SK-N-SH (cell line): ENCODE measurements at regions not wholly inside any gene's neighbourhood (a gene's known extent, or its start where the extent isn't known, plus 50 kb on each side); places are given as distances from the start of the nearest gene placed in this dataset.
A peak's percentile ranks its signal among the peaks of the same experiment; 100 is the strongest.

ENCODE experiments used
- CTCF ChIA-PET: fragments of 300-600, 350-600 bp; formaldehyde crosslinking; extraction: SDS; loops from one replicate; lab custom pipeline; 2021; lab: Yijun Ruan, JAX
- POLR2A ChIA-PET: fragments of 350-600 bp; sonication (Branson Sonifier 250); formaldehyde crosslinking; extraction: SDS; loops from one replicate; lab custom pipeline; 2020; ENCODE audit warnings: antibody characterized with exemption, inconsistent platforms; lab: Yijun Ruan, JAX
- DNase-seq: peaks from one replicate; pipeline ENCODE4 v3.0.0; 2012
- H2AFZ ChIP-seq: fragments of 200-600 bp; sonication (generic); 2 replicates; pipeline ENCODE4 v1.8.1; 2016; ENCODE audit warnings: antibody characterized with exemption, mild to moderate bottlenecking, low read depth
- H3F3A ChIP-seq: fragments of 200-600 bp; sonication (generic); replicated peaks from 2 replicates; pipeline ENCODE3; 2016; ENCODE audit warnings: antibody characterized with exemption, mild to moderate bottlenecking; ENCODE audit not compliant: insufficient read depth
- H3K27ac ChIP-seq, 2 experiments: fragments of 200-500 bp in 1 of 2; fragments of 200-600 bp in 1 of 2; sonication (Bioruptor generic) in 1 of 2; sonication (generic), shearing (Covaris generic) in 1 of 2; 2 replicates each; pipeline versions ENCODE4 v1.5.1 to v1.6.1; 2014 to 2016; ENCODE audit warnings: low read depth in 2 of 2, inconsistent platforms in 1 of 2, low read length in 1 of 2, mild to moderate bottlenecking in 1 of 2, mixed read lengths in 1 of 2
- H3K27me3 ChIP-seq: fragments of 200-600 bp; sonication (generic), shearing (Covaris generic); 2 replicates; pipeline ENCODE4 v1.6.1; 2016; ENCODE audit warnings: mixed run types; ENCODE audit not compliant: insufficient read depth
- H3K36me3 ChIP-seq, 2 experiments: fragments of 200-500 bp in 1 of 2; fragments of 200-600 bp in 1 of 2; sonication (Bioruptor generic) in 1 of 2; sonication (generic) in 1 of 2; replicated peaks in 1 of 2; 2 replicates each; pipeline versions ENCODE3 to v1.5.1; 2014 to 2016; ENCODE audit warnings: low read length in 1 of 2, mild to moderate bottlenecking in 1 of 2; ENCODE audit not compliant: insufficient read depth in 2 of 2, control insufficient read depth in 1 of 2
- H3K4me1 ChIP-seq, 2 experiments: fragments of 200-500 bp in 1 of 2; fragments of 200-600 bp in 1 of 2; sonication (Bioruptor generic) in 1 of 2; sonication (generic), shearing (Covaris generic) in 1 of 2; 2 replicates each; pipeline versions ENCODE4 v1.5.1 to v1.6.1; 2014 to 2016; ENCODE audit warnings: low read depth in 1 of 2, low read length in 1 of 2, mixed run types in 1 of 2; ENCODE audit not compliant: insufficient read depth in 2 of 2, control insufficient read depth in 1 of 2
- H3K4me2 ChIP-seq: fragments of 200-600 bp; sonication (generic), shearing (Covaris generic); 2 replicates; pipeline ENCODE4 v1.6.1; 2017; ENCODE audit warnings: mixed run types
- H3K4me3 ChIP-seq, 2 experiments: fragments of 200-500 bp in 1 of 2; fragments of 200-600 bp in 1 of 2; sonication (Bioruptor generic) in 1 of 2; sonication (generic), shearing (Covaris generic) in 1 of 2; 2 replicates each; pipeline versions ENCODE4 v1.5.1 to v1.8.1; 2014 to 2016; ENCODE audit warnings: low read depth in 2 of 2, inconsistent platforms in 1 of 2, low read length in 1 of 2, mild to moderate bottlenecking in 1 of 2, mixed read lengths in 1 of 2, moderate library complexity in 1 of 2
- H3K79me2 ChIP-seq: fragments of 200-600 bp; sonication (generic); 2 replicates; pipeline ENCODE4 v1.8.1; 2017; ENCODE audit warnings: mild to moderate bottlenecking; ENCODE audit not compliant: insufficient read depth
- H3K9ac ChIP-seq: fragments of 200-600 bp; sonication (generic); 2 replicates; pipeline ENCODE4 v1.6.1; 2017; ENCODE audit warnings: mixed run types
- H3K9me2 ChIP-seq: fragments of 200-600 bp; sonication (generic); 2 replicates; pipeline ENCODE4 v1.6.1; 2017; ENCODE audit warnings: mixed run types
- H3K9me3 ChIP-seq: fragments of 200-600 bp; sonication (generic); 2 replicates; pipeline ENCODE4 v1.6.1; 2017; ENCODE audit warnings: mixed run types, mild to moderate bottlenecking, moderate library complexity
- H4K20me1 ChIP-seq: fragments of 200-600 bp; sonication (generic); 2 replicates; pipeline ENCODE4 v1.6.1; 2017; ENCODE audit warnings: mild to moderate bottlenecking, mixed run types; ENCODE audit not compliant: insufficient read depth
- CHD2 ChIP-seq: fragments of 150-350 bp; IDR thresholded peaks from 2 replicates; pipeline ENCODE4 v1.6.1; 2018; ENCODE audit warnings: low read length; ENCODE audit not compliant: partially characterized antibody
- ELF1 ChIP-seq: IDR thresholded peaks from 2 replicates; pipeline ENCODE4 v1.4.0; 2012
- EZH2phosphoT487 ChIP-seq: fragments of 200-600 bp; sonication (generic); IDR thresholded peaks from 2 replicates; pipeline ENCODE4 v1.6.1; 2017; ENCODE audit warnings: low read depth, mixed run types, mild to moderate bottlenecking, antibody characterized with exemption, moderate library complexity, borderline replicate concordance
- JUND ChIP-seq: IDR thresholded peaks from 2 replicates; pipeline ENCODE4 v1.4.0; 2012
- MEF2A ChIP-seq: IDR thresholded peaks from 2 replicates; pipeline ENCODE4 v1.4.0; 2012; ENCODE audit warnings: low read depth, borderline replicate concordance
- MXI1 ChIP-seq: IDR thresholded peaks from 2 replicates; pipeline ENCODE4 v1.6.1; 2012; ENCODE audit warnings: mild to moderate bottlenecking, low read depth, low read length, improper control_type of control experiment
- NFIC ChIP-seq: IDR thresholded peaks from 2 replicates; pipeline ENCODE4 v1.4.0; 2012; ENCODE audit warnings: borderline replicate concordance
- NRF1 ChIP-seq: IDR thresholded peaks from 2 replicates; pipeline ENCODE4 v1.6.1; 2012; ENCODE audit warnings: low read depth, mild to moderate bottlenecking, low read length
- POLR2AphosphoS5 ChIP-seq: IDR thresholded peaks from 2 replicates; pipeline ENCODE4 v1.6.1; 2012; ENCODE audit warnings: low read depth, low read length
- RAD21 ChIP-seq: IDR thresholded peaks from 2 replicates; pipeline ENCODE4 v1.6.1; 2012; ENCODE audit warnings: mild to moderate bottlenecking, low read length
- RCOR1 ChIP-seq: fragments of 150-350 bp; IDR thresholded peaks from 2 replicates; pipeline ENCODE4 v1.6.1; 2017; ENCODE audit warnings: antibody characterized with exemption, low read length
- SMC3 ChIP-seq: IDR thresholded peaks from 2 replicates; pipeline ENCODE4 v1.6.1; 2012; ENCODE audit warnings: low read depth, low read length, improper control_type of control experiment
- USF1 ChIP-seq: IDR thresholded peaks from 2 replicates; pipeline ENCODE4 v1.4.0; 2012; ENCODE audit warnings: low read depth, borderline replicate concordance
- YY1 ChIP-seq: IDR thresholded peaks from 2 replicates; pipeline ENCODE4 v1.4.0; 2012; ENCODE audit warnings: low read depth, mild to moderate bottlenecking
- WGBS: methylation state at CpG from one replicate; pipeline ENCODE4 v1.1.6; 2017; ENCODE audit warnings: low lambda C conversion rate; 5-methylcytosine and 5-hydroxymethylcytosine counted together
- TF ChIP-seq, protein P1 (sequence below): IDR thresholded peaks from 2 replicates; pipeline ENCODE4; 2012
- TF ChIP-seq, protein P2 (sequence below): fragments of 150-350 bp; IDR thresholded peaks from 2 replicates; pipeline ENCODE4 v1.6.1; 2017; ENCODE audit warnings: antibody characterized with exemption, low read length, low read depth, borderline replicate concordance
- TF ChIP-seq, protein P3 (sequence below): fragments of 200-600 bp; sonication (generic); IDR thresholded peaks from 2 replicates; pipeline ENCODE4 v1.6.1; 2017; ENCODE audit warnings: antibody characterized with exemption, mild to moderate bottlenecking, moderate library complexity

GRCh38 chr7:85866540-85866939 is 679.7 kb upstream of the SEMA3D start:
- Histone ChIP-seq H3K4me2 (no peak overlapping the region), H3K79me2 (no peaks in the 10 kb centered on the region), H3K36me3 (no peaks in the 10 kb centered on the region), H3K9ac (no peak overlapping the region), H3K9me3 (no peaks in the 10 kb centered on the region; the same call in 1 of the 2 replicates), H2AFZ (no peak overlapping the region), H4K20me1 (no peaks in the 10 kb centered on the region), H3K4me3 (no peak overlapping the region), H3K27ac (no peak overlapping the region), H3K27me3 (no peaks in the 10 kb centered on the region), H3F3A (no peaks in the 10 kb centered on the region), H3K4me1 (no peaks in the 10 kb centered on the region; a peak in 1 of 4 replicates), H3K9me2 (0 out of 2 replicates have a peak, but pooled peaks cover 7% of the 10 kb centered on the region)
- 44% methylated on average over 4 of the region's 4 CpGs for WGBS
- no peak for TF ChIP-seq CHD2
- TF ChIP-seq NRF1, result no peak
- TF ChIP-seq, protein P1, sequence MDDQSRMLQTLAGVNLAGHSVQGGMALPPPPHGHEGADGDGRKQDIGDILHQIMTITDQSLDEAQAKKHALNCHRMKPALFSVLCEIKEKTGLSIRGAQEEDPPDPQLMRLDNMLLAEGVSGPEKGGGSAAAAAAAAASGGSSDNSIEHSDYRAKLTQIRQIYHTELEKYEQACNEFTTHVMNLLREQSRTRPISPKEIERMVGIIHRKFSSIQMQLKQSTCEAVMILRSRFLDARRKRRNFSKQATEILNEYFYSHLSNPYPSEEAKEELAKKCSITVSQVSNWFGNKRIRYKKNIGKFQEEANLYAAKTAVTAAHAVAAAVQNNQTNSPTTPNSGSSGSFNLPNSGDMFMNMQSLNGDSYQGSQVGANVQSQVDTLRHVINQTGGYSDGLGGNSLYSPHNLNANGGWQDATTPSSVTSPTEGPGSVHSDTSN, result no peak
- no peak for TF ChIP-seq USF1
- CTCF ChIA-PET, result interaction anchor here (0.9 to 1.1 kb wide), 3 partner anchors 16 to 1930 kb away, joined by 3 read pairs; no protein-coding TSS in a partner anchor
- no peak for DNase-seq
- POLR2A ChIA-PET, result no interaction called here

DNA sequence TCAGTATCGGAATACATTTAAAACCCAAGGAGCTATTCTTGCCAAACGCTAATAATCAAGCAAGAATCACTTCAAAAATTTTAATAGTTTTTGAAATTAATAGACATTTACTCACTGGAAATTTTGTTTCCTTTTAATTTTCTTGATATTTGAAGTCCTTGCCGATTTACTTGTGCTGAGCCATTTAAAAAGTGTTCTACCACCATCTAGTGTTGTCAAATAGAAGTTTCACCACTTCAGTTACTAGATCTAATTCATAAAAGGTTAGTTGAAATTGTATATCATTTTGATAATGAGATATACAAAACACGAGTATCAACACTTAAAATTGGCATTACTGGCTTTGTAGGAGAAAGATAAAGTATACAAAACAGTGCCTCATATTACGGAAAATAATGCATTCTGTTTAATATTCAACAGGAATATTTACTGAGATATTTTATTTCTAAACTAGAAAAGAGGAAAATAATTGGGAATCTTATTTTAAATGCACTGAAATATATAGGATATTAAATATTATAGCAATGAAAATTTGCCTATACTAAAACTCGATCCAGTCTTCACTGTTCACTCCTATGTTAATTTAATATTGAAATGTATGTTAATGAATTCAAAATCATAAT is 664.8 kb upstream of the SEMA3D start:
- no peak overlapping the region for H3K27ac ChIP-seq
- no peaks in the 10 kb centered on the region for H4K20me1 ChIP-seq
- no peak overlapping the region; a peak in 1 of 4 replicates for H3K4me3 ChIP-seq
- TF ChIP-seq RCOR1, result no peak
- TF ChIP-seq, protein P2, sequence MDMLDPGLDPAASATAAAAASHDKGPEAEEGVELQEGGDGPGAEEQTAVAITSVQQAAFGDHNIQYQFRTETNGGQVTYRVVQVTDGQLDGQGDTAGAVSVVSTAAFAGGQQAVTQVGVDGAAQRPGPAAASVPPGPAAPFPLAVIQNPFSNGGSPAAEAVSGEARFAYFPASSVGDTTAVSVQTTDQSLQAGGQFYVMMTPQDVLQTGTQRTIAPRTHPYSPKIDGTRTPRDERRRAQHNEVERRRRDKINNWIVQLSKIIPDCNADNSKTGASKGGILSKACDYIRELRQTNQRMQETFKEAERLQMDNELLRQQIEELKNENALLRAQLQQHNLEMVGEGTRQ, result no peak
- TF ChIP-seq, protein P1, result no peak
- TF ChIP-seq EZH2phosphoT487, result no peak
- no peak for TF ChIP-seq MEF2A
- no peak for TF ChIP-seq CHD2
- TF ChIP-seq JUND, result no peak
- no peak for TF ChIP-seq NFIC
- TF ChIP-seq SMC3, result peak; percentile 41
- TF ChIP-seq, protein P3, sequence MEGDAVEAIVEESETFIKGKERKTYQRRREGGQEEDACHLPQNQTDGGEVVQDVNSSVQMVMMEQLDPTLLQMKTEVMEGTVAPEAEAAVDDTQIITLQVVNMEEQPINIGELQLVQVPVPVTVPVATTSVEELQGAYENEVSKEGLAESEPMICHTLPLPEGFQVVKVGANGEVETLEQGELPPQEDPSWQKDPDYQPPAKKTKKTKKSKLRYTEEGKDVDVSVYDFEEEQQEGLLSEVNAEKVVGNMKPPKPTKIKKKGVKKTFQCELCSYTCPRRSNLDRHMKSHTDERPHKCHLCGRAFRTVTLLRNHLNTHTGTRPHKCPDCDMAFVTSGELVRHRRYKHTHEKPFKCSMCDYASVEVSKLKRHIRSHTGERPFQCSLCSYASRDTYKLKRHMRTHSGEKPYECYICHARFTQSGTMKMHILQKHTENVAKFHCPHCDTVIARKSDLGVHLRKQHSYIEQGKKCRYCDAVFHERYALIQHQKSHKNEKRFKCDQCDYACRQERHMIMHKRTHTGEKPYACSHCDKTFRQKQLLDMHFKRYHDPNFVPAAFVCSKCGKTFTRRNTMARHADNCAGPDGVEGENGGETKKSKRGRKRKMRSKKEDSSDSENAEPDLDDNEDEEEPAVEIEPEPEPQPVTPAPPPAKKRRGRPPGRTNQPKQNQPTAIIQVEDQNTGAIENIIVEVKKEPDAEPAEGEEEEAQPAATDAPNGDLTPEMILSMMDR, result peak; percentile 85
- no peak for TF ChIP-seq ELF1
- no peak for TF ChIP-seq YY1
- peak; percentile 82 for TF ChIP-seq RAD21
- no peak for TF ChIP-seq MXI1
- no peak for TF ChIP-seq POLR2AphosphoS5
- TF ChIP-seq, all 33 proteins: peak for 3
- H3K9me2 ChIP-seq, result no peaks in the 10 kb centered on the region
- H2AFZ ChIP-seq, result 0 out of 2 replicates have a peak overlapping the region, but pooled peaks have one; percentile 40
- no peaks in the 10 kb centered on the region for H3K4me1 ChIP-seq
- H3K79me2 ChIP-seq, result no peaks in the 10 kb centered on the region; the same call in 1 of the 2 replicates
- DNase-seq, result peak; percentile 31
- POLR2A ChIA-PET, result no interaction called here
- H3K9me3 ChIP-seq, result no peaks in the 10 kb centered on the region
- H3K9ac ChIP-seq, result no peak overlapping the region
- CTCF ChIA-PET, result interaction anchor here (0.6 to 2.6 kb wide), 17 partner anchors 13 to 1916 kb away, joined by 3 to 29 read pairs (median 5); no protein-coding TSS in a partner anchor
- WGBS, result 30% methylated on average over 6 of the region's 6 CpGs
- H3K36me3 ChIP-seq, result no peaks in the 10 kb centered on the region
- peaks cover 6% of the 10 kb centered on the region for H3F3A ChIP-seq
- no peak overlapping the region for H3K4me2 ChIP-seq
- no peaks in the 10 kb centered on the region for H3K27me3 ChIP-seq
